Panc1 (cell line): ENCODE measurements at regions not wholly inside any gene's neighbourhood (a gene's known extent, or its start where the extent isn't known, plus 50 kb on each side); places are given as distances from the start of the nearest gene placed in this dataset.

Experiments
- ATAC-seq: fragments of 200-7000 bp; cut with Tn5 transposase; 2 replicates; pipeline ENCODE4 v1.9.1; 2020; ENCODE audit warnings: mild to moderate bottlenecking, moderate library complexity
- BruUV-seq: library from RNA; stranded (reverse); fragments of 400-500 nt; replicated peaks from 2 replicates; lab custom pipeline; 2021; lab: Mats Ljungman, UMichigan
- CTCF ChIA-PET: fragments of 300-600 bp; sonication (Branson Sonifier 250); formaldehyde crosslinking; loops from one replicate; lab custom pipeline; 2022; ENCODE audit warnings: antibody characterized with exemption; lab: Charles Lee
- POLR2A ChIA-PET: fragments of 300-600 bp; sonication (Branson Sonifier 250); formaldehyde crosslinking; loops from one replicate; lab custom pipeline; 2022; ENCODE audit warnings: antibody characterized with exemption; lab: Charles Lee
- DNase-seq: peaks from one replicate; pipeline ENCODE4 v3.0.0-alpha.2; 2010; ENCODE audit warnings: low read depth, low spot score
- H3K27ac ChIP-seq: 2 replicates; pipeline ENCODE4 v1.5.1; 2011; ENCODE audit warnings: mild to moderate bottlenecking, low read length, inconsistent platforms
- H3K27me3 ChIP-seq: fragments of 200-500 bp; sonication (Bioruptor generic); 2 replicates; pipeline ENCODE4 v1.6.0; 2014; ENCODE audit warnings: low read length, inconsistent platforms; ENCODE audit not compliant: control insufficient read depth, insufficient read depth
- H3K36me3 ChIP-seq: fragments of 200-500 bp; sonication (Bioruptor generic); 2 replicates; pipeline ENCODE4 v1.5.1; 2014; ENCODE audit warnings: inconsistent platforms, mild to moderate bottlenecking, low read length, moderate library complexity; ENCODE audit not compliant: control insufficient read depth, insufficient read depth
- H3K4me1 ChIP-seq: 2 replicates; pipeline ENCODE4 v1.5.1; 2011; ENCODE audit warnings: inconsistent platforms, mild to moderate bottlenecking, low read length, moderate library complexity; ENCODE audit not compliant: control insufficient read depth, insufficient read depth
- H3K4me3 ChIP-seq, 2 experiments: 2 replicates each; pipeline ENCODE4 v1.5.1; 2011 to 2012; ENCODE audit warnings: low read depth in 2 of 2, low read length in 2 of 2, mild to moderate bottlenecking in 2 of 2, inconsistent platforms in 1 of 2, moderate library complexity in 1 of 2
- H3K9me3 ChIP-seq: fragments of 200-500 bp; sonication (Bioruptor generic); 2 replicates; pipeline ENCODE4 v1.5.1; 2014; ENCODE audit warnings: low read depth, mild to moderate bottlenecking, inconsistent platforms, low read length, moderate library complexity; ENCODE audit not compliant: control insufficient read depth, insufficient read depth
- CTCF ChIP-seq: fragments of 450-650 bp; IDR thresholded peaks from 2 replicates; pipeline ENCODE4 v1.5.1; 2017; ENCODE audit warnings: mild to moderate bottlenecking
- POLR2AphosphoS5 ChIP-seq: IDR thresholded peaks from 2 replicates; pipeline ENCODE4 v1.6.1; 2012; ENCODE audit warnings: mild to moderate bottlenecking, low read depth, low read length, moderate library complexity
- REST ChIP-seq, 2 experiments: IDR thresholded peaks; 2 replicates each; pipeline ENCODE4 v1.6.1; 2011 to 2012; ENCODE audit warnings: low read depth in 2 of 2, control low read depth in 1 of 2, low read length in 1 of 2, mild to moderate bottlenecking in 1 of 2, moderate library complexity in 1 of 2; ENCODE audit not compliant: insufficient read depth in 1 of 2
- SIN3A ChIP-seq: IDR thresholded peaks from 2 replicates; pipeline ENCODE4 v1.6.1; 2012; ENCODE audit warnings: low read depth, mild to moderate bottlenecking, low read length, moderate library complexity, borderline replicate concordance; ENCODE audit not compliant: insufficient read depth
- TCF7L2 ChIP-seq: IDR thresholded peaks from 2 replicates; pipeline ENCODE4 v1.6.1; 2011; ENCODE audit warnings: mild to moderate bottlenecking, low read depth, low read length, inconsistent platforms
- in situ Hi-C: cut with HindIII; loops from 2 replicates; pipeline ENCODE4 v1.10.0; 2016; ENCODE audit warnings: low sequenced_read_pairs, low pct_unique_long_range_greater_than_20kb
- intact Hi-C: fragments of 100-400 bp; cut with micrococcal nuclease; formaldehyde crosslinking; loops from one replicate; pipeline ENCODE4 v1.10.0; 2022; ENCODE audit not compliant: unreplicated experiment

GRCh38 chr20:19017104-19017690 lies 195.2 kb upstream of the SLC24A3 start:
- CTCF ChIA-PET = no interaction called here

GRCh38 chr20:19018881-19019280 lies 193.6 kb upstream of the SLC24A3 start:
- H3K27ac ChIP-seq = no peak overlapping the region
- H3K36me3 ChIP-seq = no peaks in the 10 kb centered on the region
- H3K4me3 ChIP-seq = no peak overlapping the region
- no peaks in the 10 kb centered on the region; the same call in 1 of the 2 replicates for H3K27me3 ChIP-seq
- CTCF ChIA-PET = no interaction called here
- no peak for DNase-seq
- TF ChIP-seq TCF7L2 (no peak), REST (IDR thresholded peaks at IDR 0.05; ENCODE audit: insufficient read depth in 1 of 2, low read depth in 2 of 2, low read length in 1 of 2) (no peak), POLR2AphosphoS5 (no peak), SIN3A (no peak), CTCF (no peak)
- H3K9me3 ChIP-seq = no peaks in the 10 kb centered on the region
- in situ Hi-C loops = no loop called here
- H3K4me1 ChIP-seq = no peaks in the 10 kb centered on the region
- POLR2A ChIA-PET = no interaction called here
- BruUV-seq = no TSS peak
- intact Hi-C loops = no loop called here
- ATAC-seq = no peak

More at GRCh38 chr20:19017104-19017690, 195.2 kb upstream of the SLC24A3 start:
- intact Hi-C loops (no loop called here), in situ Hi-C loops (no loop called here)
- ATAC-seq = no peak
- Histone ChIP-seq H3K9me3 (no peaks in the 10 kb centered on the region), H3K4me1 (no peaks in the 10 kb centered on the region), H3K27ac (no peak overlapping the region), H3K36me3 (no peaks in the 10 kb centered on the region), H3K4me3 (no peak overlapping the region), H3K27me3 (no peaks in the 10 kb centered on the region)
- POLR2A ChIA-PET = no interaction called here
- no TSS peak for BruUV-seq
- no peak for DNase-seq
- TF ChIP-seq SIN3A = no peak
- TF ChIP-seq REST (IDR thresholded peaks at IDR 0.05; ENCODE audit: insufficient read depth in 1 of 2, low read depth in 2 of 2, low read length in 1 of 2) = no peak
- no peak for TF ChIP-seq POLR2AphosphoS5
- no peak for TF ChIP-seq CTCF
- no peak for TF ChIP-seq TCF7L2
